ENCODE measurements at regions not wholly inside any gene's neighbourhood (a gene's known extent, or its start where the extent isn't known, plus 50 kb on each side); places are given as distances from the start of the nearest gene placed in this dataset.
"Not testable (repeated sequence)": the region's sequence is repeated elsewhere in the genome, so short reads cannot be mapped to it uniquely, and the experiment has no call there.

- no peak for DNase-seq (ENCODE audit: low read depth, low spot score)
- Mint-ChIP-seq H3K27me3 (ENCODE audit: low read depth) (no peaks in the 10 kb centered on the region), H3K36me3 (ENCODE audit: low read depth) (no peaks in the 10 kb centered on the region), H3K4me1 (no peaks in the 10 kb centered on the region), H3K9me3 (peaks cover 2% of the 10 kb centered on the region), H3K27ac (ENCODE audit: unreplicated experiment) (no peak overlapping the region), H3K4me3 (no peak overlapping the region)
- TF ChIP-seq, protein P1, sequence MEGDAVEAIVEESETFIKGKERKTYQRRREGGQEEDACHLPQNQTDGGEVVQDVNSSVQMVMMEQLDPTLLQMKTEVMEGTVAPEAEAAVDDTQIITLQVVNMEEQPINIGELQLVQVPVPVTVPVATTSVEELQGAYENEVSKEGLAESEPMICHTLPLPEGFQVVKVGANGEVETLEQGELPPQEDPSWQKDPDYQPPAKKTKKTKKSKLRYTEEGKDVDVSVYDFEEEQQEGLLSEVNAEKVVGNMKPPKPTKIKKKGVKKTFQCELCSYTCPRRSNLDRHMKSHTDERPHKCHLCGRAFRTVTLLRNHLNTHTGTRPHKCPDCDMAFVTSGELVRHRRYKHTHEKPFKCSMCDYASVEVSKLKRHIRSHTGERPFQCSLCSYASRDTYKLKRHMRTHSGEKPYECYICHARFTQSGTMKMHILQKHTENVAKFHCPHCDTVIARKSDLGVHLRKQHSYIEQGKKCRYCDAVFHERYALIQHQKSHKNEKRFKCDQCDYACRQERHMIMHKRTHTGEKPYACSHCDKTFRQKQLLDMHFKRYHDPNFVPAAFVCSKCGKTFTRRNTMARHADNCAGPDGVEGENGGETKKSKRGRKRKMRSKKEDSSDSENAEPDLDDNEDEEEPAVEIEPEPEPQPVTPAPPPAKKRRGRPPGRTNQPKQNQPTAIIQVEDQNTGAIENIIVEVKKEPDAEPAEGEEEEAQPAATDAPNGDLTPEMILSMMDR (conservative IDR thresholded peaks at IDR 0.05): no peak
Observed at GRCh38 chr1:65640046-65640445, 152.6 kb upstream of the PDE4B start.

- H3K4me3 Mint-ChIP-seq; H3K9me3 Mint-ChIP-seq; H3K27ac Mint-ChIP-seq (ENCODE audit: unreplicated experiment); H3K27me3 Mint-ChIP-seq (ENCODE audit: low read depth); H3K36me3 Mint-ChIP-seq (ENCODE audit: low read depth); H3K4me1 Mint-ChIP-seq; DNase-seq (ENCODE audit: low read depth, low spot score): not testable (repeated sequence)
Observed at GRCh38 chr1:65649185-65649584, 143.5 kb upstream of the PDE4B start.

DNA sequence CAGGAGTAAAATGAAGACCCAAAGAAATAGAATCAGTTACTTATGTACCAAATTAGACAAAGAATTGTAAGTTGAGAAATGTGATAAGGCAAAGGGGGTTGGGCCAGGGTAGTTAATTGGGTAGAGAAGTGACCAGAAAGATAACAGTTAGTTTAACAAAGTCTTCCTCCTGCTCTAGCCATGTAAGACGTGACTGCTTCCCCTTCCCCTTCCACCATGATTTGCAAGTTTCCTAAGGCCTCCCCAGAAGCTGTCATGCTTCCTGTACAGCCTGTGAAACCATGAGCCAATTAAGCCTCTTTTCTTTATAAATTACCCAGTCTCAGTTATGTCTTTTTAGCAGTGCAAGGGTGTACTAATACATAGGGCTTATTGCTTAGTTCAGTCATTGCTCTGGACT is 142.0 kb upstream of the PDE4B start:
- Mint-ChIP-seq H3K27me3 (ENCODE audit: low read depth) (peaks cover 14% of the 10 kb centered on the region), H3K4me1 (no peaks in the 10 kb centered on the region), H3K27ac (ENCODE audit: unreplicated experiment) (no peak overlapping the region)

GRCh38 chr1:65654526-65654925 is 138.2 kb upstream of the PDE4B start:
- not testable (repeated sequence) for H3K27ac Mint-ChIP-seq (ENCODE audit: unreplicated experiment); H3K4me1 Mint-ChIP-seq; H3K36me3 Mint-ChIP-seq (ENCODE audit: low read depth); H3K4me3 Mint-ChIP-seq; H3K9me3 Mint-ChIP-seq; DNase-seq (ENCODE audit: low read depth, low spot score)
- H3K27me3 Mint-ChIP-seq (ENCODE audit: low read depth): peaks cover 21% of the 10 kb centered on the region

More for the DNA sequence above, 142.0 kb upstream of the PDE4B start:
- Mint-ChIP-seq H3K4me3 (no peak overlapping the region), H3K36me3 (ENCODE audit: low read depth) (peaks cover 2% of the 10 kb centered on the region), H3K9me3 (peaks cover 8% of the 10 kb centered on the region)
- TF ChIP-seq, protein P1 (conservative IDR thresholded peaks at IDR 0.05): no peak
- DNase-seq (ENCODE audit: low read depth, low spot score): no peak

- H3K4me3 Mint-ChIP-seq; H3K9me3 Mint-ChIP-seq; H3K36me3 Mint-ChIP-seq (ENCODE audit: low read depth); H3K4me1 Mint-ChIP-seq; H3K27ac Mint-ChIP-seq (ENCODE audit: unreplicated experiment); DNase-seq (ENCODE audit: low read depth, low spot score): not testable (repeated sequence)
- peaks cover 26% of the 10 kb centered on the region for H3K27me3 Mint-ChIP-seq (ENCODE audit: low read depth)
Observed at GRCh38 chr1:65657609-65658008, 135.1 kb upstream of the PDE4B start.

DNA sequence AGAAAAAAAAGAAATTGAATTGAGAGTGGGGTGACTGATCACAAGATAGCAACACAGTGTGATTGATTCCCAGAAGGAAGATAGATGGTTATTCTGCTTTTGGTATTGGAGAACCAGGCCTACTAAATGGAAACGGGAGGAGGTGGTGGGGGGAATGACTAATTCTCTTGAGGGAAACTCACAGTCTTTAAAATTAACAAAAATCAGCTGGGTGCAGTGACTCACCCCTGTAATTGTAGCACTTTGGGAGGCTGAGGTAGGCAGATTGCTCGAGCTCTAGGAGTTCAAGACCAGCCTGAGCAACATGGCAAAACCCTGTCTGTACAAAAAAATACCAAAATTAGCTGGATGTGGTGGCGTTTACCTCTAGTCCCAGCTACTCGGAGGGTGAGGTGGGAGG is 134.6 kb upstream of the PDE4B start:
- no peak for DNase-seq (ENCODE audit: low read depth, low spot score)
- H3K4me1 Mint-ChIP-seq: no peaks in the 10 kb centered on the region
- H3K27me3 Mint-ChIP-seq (ENCODE audit: low read depth): peaks cover 29% of the 10 kb centered on the region
- TF ChIP-seq, protein P1 (conservative IDR thresholded peaks at IDR 0.05): no peak
- H3K27ac Mint-ChIP-seq (ENCODE audit: unreplicated experiment): no peak overlapping the region
- no peak overlapping the region for H3K4me3 Mint-ChIP-seq
- H3K36me3 Mint-ChIP-seq (ENCODE audit: low read depth): no peaks in the 10 kb centered on the region
- H3K9me3 Mint-ChIP-seq: peaks cover 3% of the 10 kb centered on the region

GRCh38 chr1:65668368-65668767 is 124.3 kb upstream of the PDE4B start:
- no peaks in the 10 kb centered on the region for H3K36me3 Mint-ChIP-seq (ENCODE audit: low read depth)
- no peak overlapping the region for H3K4me3 Mint-ChIP-seq
- no peaks in the 10 kb centered on the region for H3K27me3 Mint-ChIP-seq (ENCODE audit: low read depth)
- no peaks in the 10 kb centered on the region for H3K4me1 Mint-ChIP-seq
- no peak overlapping the region for H3K27ac Mint-ChIP-seq (ENCODE audit: unreplicated experiment)
- no peak for DNase-seq (ENCODE audit: low read depth, low spot score)
- TF ChIP-seq, protein P1 (conservative IDR thresholded peaks at IDR 0.05): no peak
- H3K9me3 Mint-ChIP-seq: peaks cover 9% of the 10 kb centered on the region

All from neural crest cell (in vitro differentiated cells).